ENCODE measurements at regions not wholly inside any gene's neighbourhood (a gene's known extent, or its start where the extent isn't known, plus 50 kb on each side); places are given as distances from the start of the nearest gene placed in this dataset.
"Not testable (repeated sequence)": the region's sequence is repeated elsewhere in the genome, so short reads cannot be mapped to it uniquely, and the experiment has no call there.

DNA sequence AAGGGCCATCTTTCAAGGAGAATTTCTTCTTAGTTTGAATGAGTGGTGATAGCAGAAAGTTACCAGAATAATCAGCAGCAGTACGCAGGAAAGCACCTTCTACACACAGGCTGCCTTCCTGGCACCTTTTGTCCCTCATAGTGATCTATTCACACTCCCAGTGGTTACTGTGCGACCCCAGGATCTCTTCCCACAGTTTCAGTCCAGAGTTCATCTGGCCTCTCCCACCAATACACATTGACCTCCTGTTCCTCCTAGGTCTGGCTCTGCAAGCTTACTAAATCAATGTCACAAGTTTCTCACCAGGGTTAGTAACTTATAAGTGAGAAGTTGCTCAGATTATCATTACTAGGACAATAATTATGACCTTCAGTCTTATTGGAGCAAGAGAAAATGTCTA, 99.1 kb upstream of the PIK3R1 start:
- no peak for DNase-seq (ENCODE audit: low read depth in 4 of 4, low spot score in 1 of 4)

DNA sequence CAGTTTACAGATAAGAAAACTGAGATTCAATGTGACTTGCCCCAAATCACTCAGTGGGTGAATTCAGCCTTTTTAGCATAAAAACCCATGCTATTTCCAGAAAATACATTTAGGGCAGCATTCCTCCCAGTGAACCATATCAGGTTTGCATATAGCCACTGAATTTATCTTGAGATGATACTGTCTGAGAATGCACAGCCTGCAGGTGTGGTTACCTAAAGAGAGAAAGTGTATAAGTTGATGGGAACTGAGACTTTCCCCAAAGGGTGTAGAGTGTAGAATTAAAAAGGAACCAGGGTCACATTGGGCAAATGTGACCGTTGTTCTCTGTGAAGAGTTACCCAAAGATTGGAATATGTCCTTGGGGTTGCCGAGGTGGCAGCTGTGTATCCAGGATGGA, 100.0 kb upstream of the PIK3R1 start:
- DNase-seq (ENCODE audit: low read depth in 4 of 4, low spot score in 1 of 4): no peak

DNA sequence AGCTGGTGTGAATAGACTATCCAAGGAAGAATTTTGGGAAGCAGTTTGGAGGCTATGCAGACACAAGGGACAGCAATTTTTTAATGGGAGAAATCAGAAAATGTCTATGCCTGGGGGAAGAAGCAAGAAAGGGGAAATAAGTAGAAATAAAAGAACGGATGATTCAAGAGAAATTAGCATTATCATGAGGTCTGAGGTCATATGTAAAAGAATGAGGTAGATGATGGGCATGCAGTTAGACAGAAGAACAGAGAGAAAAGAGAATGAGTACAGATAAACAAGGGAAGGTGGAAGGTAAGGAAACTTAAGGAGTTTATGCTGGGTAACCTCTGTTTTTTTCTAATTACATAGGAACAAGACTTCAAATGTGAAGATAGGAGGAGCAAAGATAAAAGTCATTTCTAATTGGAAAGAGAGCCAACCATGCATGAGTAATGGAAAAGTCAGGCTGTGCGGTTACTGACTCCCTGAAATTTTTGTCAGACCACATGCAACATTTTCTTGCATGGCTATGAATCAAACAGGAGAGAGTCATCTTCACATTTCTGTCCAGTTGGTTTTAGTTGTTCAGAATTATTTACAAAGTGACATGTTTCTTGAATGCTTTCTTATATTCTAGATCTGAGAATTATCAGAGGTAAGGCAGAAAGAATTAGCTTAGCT, 101.0 kb upstream of the PIK3R1 start:
- DNase-seq (ENCODE audit: low read depth in 4 of 4, low spot score in 1 of 4): no peak

DNA sequence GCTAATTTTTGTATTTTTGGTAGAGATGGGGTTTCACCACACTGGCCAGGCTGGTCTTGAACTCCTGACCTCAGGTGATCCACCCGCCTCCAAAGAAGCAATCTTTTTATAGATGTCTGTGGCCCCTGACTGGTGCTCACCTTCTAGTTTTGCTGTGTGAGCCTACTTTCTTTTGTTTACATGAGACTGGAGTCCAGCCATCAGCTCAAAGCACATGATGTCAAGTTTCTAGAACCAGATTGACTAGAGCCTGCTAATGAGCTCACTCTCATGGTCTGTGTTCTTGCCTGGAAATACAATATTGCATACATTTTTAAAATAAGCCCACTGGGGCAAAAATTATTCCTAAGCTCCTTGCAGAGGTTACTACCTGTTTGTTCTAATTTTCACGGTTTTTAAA, 102.9 kb upstream of the PIK3R1 start:
- no peak for DNase-seq (ENCODE audit: low read depth in 4 of 4, low spot score in 1 of 4)

DNA sequence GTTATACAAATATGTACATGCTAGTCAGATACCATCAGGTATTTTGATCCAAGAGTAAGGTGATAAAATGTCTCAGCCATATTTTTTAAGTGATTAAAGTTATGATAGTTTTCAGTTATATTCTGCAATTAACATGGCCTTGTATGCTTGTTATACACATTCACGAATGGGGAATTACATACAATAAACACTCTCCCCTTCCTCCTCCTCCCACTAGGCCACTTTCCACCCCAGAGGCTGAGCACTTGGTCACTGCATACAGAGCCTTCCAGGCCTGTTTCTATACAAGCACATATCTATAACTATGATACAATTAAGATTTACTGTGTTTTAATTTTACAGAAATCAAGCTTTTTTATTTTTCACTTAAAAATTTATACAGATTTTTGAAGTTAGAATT, 104.7 kb upstream of the PIK3R1 start:
- DNase-seq (ENCODE audit: low read depth in 4 of 4, low spot score in 1 of 4): no peak

DNA sequence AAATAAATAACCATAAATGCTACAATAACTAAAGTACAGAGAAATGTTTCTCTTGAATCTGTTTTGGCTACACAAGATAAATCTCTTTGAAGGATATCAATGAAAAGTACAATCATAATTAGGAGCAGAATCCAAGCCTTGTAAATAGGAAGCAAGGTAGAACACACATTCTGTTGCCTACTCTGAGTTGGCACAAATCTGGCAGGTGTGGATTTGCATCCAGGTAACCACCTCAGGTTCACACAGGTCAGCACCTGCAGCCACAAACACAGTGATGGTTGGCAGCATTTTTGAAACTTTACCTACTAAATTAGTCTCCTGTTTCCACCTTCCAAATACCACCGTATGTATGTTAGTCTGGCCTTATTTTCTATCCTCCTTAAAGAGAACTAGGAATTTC, 105.3 kb upstream of the PIK3R1 start:
- no peak for DNase-seq (ENCODE audit: low read depth in 4 of 4, low spot score in 1 of 4)

DNA sequence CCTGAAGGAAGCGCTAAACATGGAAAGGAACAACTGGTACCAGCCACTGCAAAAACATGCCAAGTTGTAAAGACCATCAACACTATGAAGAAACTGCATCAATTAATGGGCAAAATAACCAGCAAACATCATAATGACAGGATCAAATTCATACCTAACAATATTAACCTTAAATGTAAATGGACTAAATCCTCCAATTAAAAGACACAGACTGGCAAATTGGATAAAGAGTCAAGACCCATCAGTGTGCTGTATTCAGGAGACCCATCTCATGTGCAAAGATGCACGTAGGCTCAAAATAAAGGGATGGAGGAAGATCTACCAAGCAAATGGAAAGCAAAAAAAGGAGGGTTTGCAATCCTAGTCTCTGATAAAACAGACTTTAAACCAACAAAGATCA, 111.3 kb upstream of the PIK3R1 start:
- DNase-seq (ENCODE audit: low read depth in 4 of 4, low spot score in 1 of 4): not testable (repeated sequence)

DNA sequence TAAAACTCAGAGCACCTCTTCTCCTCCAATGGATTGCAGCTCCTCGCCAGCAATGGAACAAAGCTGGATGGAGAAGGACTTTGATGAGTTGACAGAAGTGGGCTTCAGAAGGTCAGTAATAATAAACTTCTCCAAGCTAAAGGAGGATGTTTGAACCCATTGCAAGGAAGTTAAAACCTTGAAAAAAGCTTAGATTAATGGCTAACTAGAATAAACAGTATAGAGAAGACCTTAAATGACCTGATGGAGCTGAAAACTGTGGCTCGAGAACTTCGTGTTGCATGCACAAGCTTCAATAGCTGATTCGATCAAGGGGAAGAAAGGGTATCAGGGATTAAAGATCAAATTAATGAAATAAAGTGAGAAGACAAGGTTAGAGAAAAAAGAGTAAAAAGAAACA, 112.3 kb upstream of the PIK3R1 start:
- DNase-seq (ENCODE audit: low read depth in 4 of 4, low spot score in 1 of 4): not testable (repeated sequence)

DNA sequence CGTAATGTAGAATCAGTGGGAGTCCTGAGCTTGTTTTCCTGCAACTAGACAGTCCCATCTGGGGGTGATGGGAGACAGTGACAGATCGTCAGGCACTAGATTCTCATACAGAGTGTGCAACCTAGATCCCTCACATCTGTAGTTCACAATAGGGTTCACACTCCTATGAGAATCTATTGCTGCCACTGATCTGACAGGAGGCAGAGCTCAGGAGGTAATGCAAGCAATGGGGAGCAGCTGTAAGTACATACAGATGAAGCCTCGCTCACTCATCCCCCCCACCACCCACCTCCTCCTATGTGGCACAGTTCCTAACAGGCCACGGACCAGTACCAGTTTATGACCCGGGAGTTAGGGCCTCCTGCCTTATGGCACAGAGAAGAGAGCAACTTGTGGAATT, 116.2 kb upstream of the PIK3R1 start:
- DNase-seq (ENCODE audit: low read depth in 4 of 4, low spot score in 1 of 4): no peak

DNA sequence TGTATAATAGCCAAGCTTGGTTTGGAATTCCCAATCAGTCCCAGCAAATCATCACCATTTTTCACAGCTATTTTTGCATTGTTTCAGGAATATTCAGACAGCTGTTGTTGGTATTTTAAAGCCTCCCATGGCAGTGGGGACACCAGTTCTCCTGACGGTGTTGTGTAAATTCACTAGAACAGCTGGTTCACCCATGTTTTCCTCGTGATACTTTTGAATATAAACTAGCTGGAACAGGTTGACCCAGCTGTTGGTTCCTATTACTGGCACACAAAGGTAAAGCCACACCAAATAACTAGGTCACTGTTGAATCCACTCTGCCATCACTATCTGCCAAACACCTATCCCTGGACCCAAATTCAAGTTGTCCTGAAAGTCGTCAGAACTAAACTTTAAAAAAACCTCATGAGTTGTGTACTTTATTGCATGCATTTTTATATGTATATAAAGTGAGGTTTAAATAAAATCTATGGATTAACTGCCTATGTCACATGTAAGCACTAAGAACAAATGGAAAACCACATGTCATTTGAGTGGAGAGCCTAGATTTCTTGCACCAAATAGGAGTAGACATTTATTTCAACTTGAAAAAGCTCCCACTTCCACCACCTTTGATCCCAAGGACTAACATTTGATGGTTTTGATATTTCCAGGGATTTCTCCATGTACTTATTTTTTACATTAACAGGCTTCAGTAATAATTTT, 121.9 kb upstream of the PIK3R1 start:
- DNase-seq (ENCODE audit: low read depth in 4 of 4, low spot score in 1 of 4): no peak

DNA sequence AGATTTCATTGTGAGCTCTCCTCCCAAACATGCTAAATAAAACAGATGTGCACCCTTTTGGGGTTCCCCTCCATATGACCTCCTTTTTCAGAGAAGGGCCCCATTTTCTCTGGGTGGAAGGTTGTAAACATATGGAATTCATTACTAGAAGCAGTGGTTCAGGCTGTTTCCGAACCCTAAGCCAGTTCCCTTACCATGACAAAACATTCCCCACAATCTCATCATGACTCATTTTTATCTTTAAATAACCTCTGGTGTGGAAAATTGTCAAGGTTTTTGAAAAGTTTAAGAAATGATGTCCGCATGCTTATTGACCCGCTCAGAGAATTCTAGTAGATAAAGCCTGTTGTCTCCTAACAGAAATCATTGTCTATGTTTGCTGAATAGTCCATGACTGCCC, 127.3 kb upstream of the PIK3R1 start:
- no peak for DNase-seq (ENCODE audit: low read depth in 4 of 4, low spot score in 1 of 4)

DNA sequence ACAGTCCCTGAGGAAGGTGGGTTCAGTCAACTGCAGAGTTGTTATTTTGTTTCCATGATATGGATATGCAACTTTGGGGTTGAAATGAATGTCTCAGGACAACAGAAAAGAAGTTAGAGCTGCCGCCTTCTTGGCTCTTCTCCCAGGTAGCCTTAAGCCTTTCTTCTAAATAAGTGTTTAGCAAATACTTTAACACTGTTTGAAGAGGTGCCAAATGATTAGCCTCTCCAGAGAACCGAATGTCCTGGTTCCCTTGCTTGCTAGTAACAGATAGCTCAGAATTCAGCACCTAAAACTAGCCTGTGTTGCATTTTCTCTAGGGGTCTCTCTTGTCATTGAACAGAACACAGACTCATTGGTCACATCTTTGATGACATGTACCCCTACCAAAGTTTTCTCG, 127.7 kb upstream of the PIK3R1 start:
- no peak for DNase-seq (ENCODE audit: low read depth in 4 of 4, low spot score in 1 of 4)

DNA sequence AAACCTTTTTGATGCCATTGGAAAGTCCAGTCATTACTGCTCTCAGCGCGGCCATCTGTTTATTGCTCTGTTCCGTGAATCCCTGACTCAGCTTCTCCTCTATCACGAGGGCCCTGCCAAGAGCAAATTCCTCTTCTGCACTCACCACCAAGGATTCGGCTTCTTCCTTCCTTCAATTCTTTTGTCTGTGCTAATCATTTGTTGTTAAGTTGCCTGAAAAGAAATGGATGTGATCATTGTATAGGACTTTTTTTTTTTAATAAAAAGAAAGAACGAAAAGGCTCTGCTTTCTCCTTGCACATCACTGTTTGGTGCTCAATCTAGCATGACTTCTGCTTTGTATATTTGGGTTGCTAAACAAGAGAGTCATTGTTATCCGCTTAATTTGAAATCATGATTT, 128.7 kb upstream of the PIK3R1 start:
- no peak for DNase-seq (ENCODE audit: low read depth in 4 of 4, low spot score in 1 of 4)

DNA sequence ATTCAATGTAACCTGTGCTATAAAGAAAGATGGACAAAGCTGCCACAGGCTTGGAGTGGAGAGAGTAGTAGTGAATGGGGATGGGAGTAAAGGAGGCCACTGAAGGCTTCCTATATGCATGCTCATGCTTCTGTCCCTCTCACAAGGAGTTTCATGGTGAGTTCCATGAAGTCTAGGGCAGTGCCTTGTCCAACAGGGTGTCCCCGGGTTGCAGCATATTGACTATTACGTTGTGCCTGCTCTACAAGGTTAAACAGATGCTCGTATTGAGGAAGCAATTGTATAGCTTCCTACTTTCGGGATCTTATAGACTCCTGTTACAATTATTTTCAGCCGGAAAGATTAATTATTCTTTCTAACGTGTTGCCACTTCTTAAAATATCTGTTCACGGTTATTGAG, 129.1 kb upstream of the PIK3R1 start:
- no peak for DNase-seq (ENCODE audit: low read depth in 4 of 4, low spot score in 1 of 4)

DNA sequence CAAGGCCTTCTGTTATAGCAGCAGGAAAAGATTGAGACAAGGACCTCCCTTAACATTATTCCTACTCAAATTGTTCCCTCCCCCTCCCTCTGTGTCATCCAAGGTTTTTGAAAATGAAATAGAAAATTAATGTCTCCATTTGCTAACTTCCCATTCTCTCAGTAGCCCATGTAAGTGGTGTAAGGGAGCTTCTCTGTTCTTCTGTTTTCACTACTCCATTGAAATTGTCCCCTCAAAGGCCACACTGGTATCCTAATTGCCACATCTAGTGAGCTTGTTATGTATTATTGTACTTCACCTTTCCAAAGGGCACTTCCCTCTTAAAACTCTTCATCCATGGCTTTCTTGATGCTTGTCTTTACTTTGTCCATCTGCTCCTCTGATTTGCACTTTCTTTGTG, 131.2 kb upstream of the PIK3R1 start:
- DNase-seq (ENCODE audit: low read depth in 4 of 4, low spot score in 1 of 4): no peak

DNA sequence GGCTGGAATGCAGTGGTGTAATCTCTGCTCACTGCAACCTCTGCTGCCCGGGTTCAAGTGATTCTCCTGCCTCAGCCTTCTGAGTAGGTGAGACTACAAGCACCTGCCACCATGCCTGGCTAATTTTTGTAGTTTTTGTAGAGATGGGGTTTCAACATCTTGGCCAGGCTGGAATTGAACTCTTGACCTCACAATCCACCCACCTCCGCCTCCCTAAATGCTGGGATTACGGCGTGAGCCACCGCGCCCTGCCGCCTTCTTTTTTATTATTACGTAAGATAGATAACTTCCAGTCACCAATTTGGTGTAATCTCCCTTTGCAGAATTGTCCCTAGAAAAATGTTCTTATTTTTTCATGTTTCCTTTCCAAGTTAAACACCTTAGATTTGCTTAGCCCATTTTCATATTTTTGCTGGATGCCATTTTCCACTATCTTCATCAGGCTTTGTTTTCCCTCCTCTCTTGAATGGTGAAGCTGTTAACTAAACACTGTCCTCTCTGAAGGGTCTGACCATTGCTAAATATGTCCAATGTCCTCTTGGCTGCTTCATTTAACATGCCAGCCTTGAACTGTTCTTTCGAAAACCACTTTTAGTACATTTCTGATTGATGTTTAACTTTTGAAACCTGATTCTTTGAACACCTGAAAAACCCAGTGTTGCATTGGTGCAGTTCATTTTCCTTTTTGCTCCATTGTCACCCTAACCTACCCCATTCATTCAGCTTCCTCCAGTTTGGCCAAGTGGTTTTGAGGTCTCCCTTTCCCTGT, 135.1 kb upstream of the PIK3R1 start:
- no peak for DNase-seq (ENCODE audit: low read depth in 4 of 4, low spot score in 1 of 4)

DNA sequence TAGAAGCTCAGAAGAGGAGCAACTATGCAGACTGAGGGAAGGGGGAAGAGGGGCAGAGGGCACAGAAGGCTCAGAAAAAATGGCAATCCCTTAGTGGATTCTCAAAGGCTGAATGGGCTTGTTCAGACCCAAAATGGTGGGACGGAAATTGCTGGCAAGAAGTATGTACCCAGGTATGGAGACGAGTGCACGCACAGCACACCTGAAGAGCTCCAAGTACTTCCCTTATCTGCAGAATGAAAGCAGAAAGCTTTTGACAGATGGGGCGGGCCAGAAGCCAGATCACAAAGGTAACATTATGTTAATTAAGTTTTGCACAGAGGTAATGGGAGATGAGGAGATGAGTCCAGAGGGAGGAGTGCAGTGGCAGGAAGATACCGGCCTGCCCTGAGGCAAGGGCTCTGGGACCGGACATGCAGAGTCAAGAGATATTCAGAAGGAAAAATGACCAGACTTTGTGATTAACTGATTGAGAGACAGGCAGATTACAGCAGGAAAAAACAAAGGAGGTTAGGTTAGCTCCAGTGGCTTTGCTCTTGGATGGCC, 138.1 kb upstream of the PIK3R1 start:
- no peak for DNase-seq (ENCODE audit: low read depth in 4 of 4, low spot score in 1 of 4)

DNA sequence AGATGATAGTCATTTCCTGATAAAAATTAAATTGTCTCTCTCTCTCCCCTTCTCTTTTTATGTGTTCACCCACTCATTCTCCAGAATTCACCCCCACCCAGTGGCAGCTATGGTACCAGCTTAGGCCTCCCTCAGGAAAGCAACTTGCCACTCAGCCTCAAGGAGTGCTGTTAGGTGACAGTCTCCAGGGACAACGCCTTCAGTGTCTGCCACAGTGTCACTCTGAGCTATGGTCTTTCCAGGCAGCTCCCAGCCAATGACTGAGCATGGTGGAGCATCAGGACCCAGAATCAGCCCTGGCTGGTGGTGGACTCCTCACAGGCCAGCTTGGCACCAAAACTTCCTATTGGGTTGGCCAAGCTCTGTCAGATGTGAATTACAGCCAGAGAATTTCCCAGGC, 140.9 kb upstream of the PIK3R1 start:
- no peak for DNase-seq (ENCODE audit: low read depth in 4 of 4, low spot score in 1 of 4)

DNA sequence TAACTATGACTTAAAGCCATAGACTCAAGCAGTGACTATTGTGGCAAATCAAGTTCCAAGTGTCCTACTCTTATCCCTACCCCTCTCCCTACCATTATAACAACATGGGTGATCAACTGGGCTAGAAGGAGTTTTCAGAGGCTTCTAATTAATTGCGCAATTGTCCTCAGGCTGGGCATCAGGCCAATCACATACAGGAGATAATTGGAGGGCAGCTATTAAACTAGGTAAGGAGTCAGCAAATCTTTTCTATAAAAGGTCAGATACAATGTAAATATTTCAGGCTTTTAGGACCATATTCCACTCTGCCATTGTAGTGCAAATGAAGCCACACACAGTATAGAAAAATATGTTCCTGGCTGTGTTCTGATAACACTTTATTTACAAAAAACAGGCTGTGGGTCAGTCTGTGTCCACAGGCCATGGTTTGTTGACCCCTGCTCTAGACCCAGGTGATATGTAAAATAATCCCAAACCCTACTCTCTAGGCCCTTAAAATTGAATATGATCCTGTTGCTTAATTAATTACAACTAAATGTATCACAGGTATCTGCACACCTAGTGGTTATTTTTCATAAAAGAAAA, 141.4 kb upstream of the PIK3R1 start:
- no peak for DNase-seq (ENCODE audit: low read depth in 4 of 4, low spot score in 1 of 4)

DNA sequence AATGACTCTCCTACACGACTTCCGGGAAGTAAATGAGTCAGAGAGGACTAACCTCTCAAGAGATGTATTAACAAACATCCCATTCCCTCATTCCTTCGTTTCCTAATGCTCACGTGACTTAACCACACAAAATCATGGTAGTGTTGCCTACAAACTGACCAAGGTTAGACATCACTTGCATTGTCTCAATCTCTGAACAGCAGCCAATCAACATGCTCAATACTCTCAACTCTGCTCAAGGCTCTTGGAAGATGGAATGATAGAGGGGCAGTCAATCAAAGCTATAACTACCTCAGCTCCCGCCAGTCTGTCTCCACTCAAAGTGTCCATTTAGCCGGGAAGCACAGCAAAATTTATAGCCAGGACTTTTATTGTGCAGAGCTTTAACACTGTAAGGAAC, 143.8 kb upstream of the PIK3R1 start:
- no peak for DNase-seq (ENCODE audit: low read depth in 4 of 4, low spot score in 1 of 4)

DNA sequence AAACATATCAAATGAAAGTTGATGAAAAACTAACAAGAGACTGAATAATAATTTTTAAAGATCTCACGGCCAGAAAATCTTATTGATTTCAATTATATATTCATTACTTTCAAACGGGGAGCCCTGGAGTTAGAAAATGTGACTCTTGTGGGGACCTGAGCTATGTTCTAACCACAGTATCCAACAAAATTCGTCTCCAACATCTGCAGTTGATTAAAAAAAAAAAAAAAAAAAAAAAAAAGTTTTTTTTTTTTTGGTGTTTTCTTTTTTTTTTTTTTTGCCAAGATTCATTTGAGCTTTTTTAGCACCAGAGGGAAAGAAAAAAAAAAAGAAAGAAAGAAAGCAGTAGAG, 144.3 kb upstream of the PIK3R1 start:
- DNase-seq (ENCODE audit: low read depth in 4 of 4, low spot score in 1 of 4): no peak
